Testis (tissue), 2 donors: ENCODE measurements at regions not wholly inside any gene's neighbourhood (a gene's known extent, or its start where the extent isn't known, plus 50 kb on each side); places are given as distances from the start of the nearest gene placed in this dataset.

Source experiments
- CTCF ChIP-seq, 3 experiments: fragments of 450-650 bp in 2 of 3; fragments of 200-600 bp in 1 of 3; sonication (generic) in 1 of 3; IDR thresholded peaks; one replicate each; pipeline ENCODE4 v1.5.1; 2016 to 2019; ENCODE audit warnings: antibody characterized with exemption in 3 of 3, mild to moderate bottlenecking in 2 of 3, moderate library complexity in 1 of 3
- POLR2A ChIP-seq: fragments of 450-650 bp; IDR thresholded peaks from one replicate; pipeline ENCODE4 v1.6.1; 2017; ENCODE audit warnings: antibody characterized with exemption, mild to moderate bottlenecking, moderate library complexity

GRCh38 chr18:65601775-65602174, 149.0 kb upstream of the CDH7 start:
- no peak for TF ChIP-seq CTCF (IDR thresholded peaks at IDR 0.05)
- no peak for TF ChIP-seq POLR2A
